DND-41 (cell line): ENCODE measurements at regions not wholly inside any gene's neighbourhood (a gene's known extent, or its start where the extent isn't known, plus 50 kb on each side); places are given as distances from the start of the nearest gene placed in this dataset.
A peak's percentile ranks its signal among the peaks of the same experiment; 100 is the strongest.

ENCODE experiments used
- ATAC-seq: fragments of 200-7000 bp; cut with Tn5 transposase; 3 replicates; pipeline ENCODE4 v1.9.1; 2021; ENCODE audit warnings: low read depth; ENCODE audit not compliant: insufficient read depth
- DNase-seq: peaks from one replicate; pipeline ENCODE4 v3.0.0-alpha.2; 2020
- H2AFZ ChIP-seq: 2 replicates; pipeline ENCODE4 v1.6.0; 2012; ENCODE audit warnings: low read depth, low read length
- H3K27ac ChIP-seq: 2 replicates; pipeline ENCODE4 v1.5.1; 2012; ENCODE audit warnings: low read length, inconsistent platforms
- H3K27me3 ChIP-seq: fragments of 200-600 bp; sonication (generic); 2 replicates; pipeline ENCODE4 v1.6.0; 2012; ENCODE audit warnings: low read length, mild to moderate bottlenecking, inconsistent platforms; ENCODE audit not compliant: insufficient read depth, poor library complexity
- H3K36me3 ChIP-seq: 2 replicates; pipeline ENCODE4 v1.5.1; 2012; ENCODE audit warnings: low read length, inconsistent platforms; ENCODE audit not compliant: insufficient read depth
- H3K4me1 ChIP-seq: 2 replicates; pipeline ENCODE4 v1.5.1; 2012; ENCODE audit warnings: mild to moderate bottlenecking, low read length; ENCODE audit not compliant: insufficient read depth
- H3K4me2 ChIP-seq: 2 replicates; pipeline ENCODE4 v1.6.0; 2012; ENCODE audit warnings: mild to moderate bottlenecking, moderate library complexity, low read length, inconsistent platforms; ENCODE audit not compliant: insufficient read depth
- H3K4me3 ChIP-seq, 2 experiments: fragments of 200-600 bp in 1 of 2; shearing (Covaris generic) in 1 of 2; 2 replicates each; pipeline ENCODE4 v1.5.1; 2012 to 2016; ENCODE audit warnings: inconsistent platforms in 2 of 2, low read length in 2 of 2, mild to moderate bottlenecking in 2 of 2, low read depth in 1 of 2, moderate library complexity in 1 of 2
- H3K79me2 ChIP-seq: 2 replicates; pipeline ENCODE4 v1.6.0; 2012; ENCODE audit warnings: low read length, inconsistent platforms; ENCODE audit not compliant: insufficient read depth
- H3K9ac ChIP-seq: 2 replicates; pipeline ENCODE4 v1.6.0; 2012; ENCODE audit warnings: low read depth, mild to moderate bottlenecking, inconsistent platforms, low read length, moderate library complexity
- H3K9me3 ChIP-seq: 2 replicates; pipeline ENCODE4 v1.5.1; 2012; ENCODE audit warnings: low read length, moderate library complexity, mild to moderate bottlenecking, inconsistent platforms; ENCODE audit not compliant: insufficient read depth, severe bottlenecking
- H4K20me1 ChIP-seq: 2 replicates; pipeline ENCODE4 v1.6.0; 2012; ENCODE audit warnings: low read length; ENCODE audit not compliant: insufficient read depth
- CTCF ChIP-seq: IDR thresholded peaks from 2 replicates; pipeline ENCODE4 v1.5.1; 2012; ENCODE audit warnings: borderline replicate concordance, low read length, moderate library complexity, mild to moderate bottlenecking; ENCODE audit not compliant: poor library complexity, severe bottlenecking; ENCODE audit errors: extremely low read depth
- EZH2 ChIP-seq: IDR thresholded peaks from 3 replicates; pipeline ENCODE4 v1.6.1; 2012; ENCODE audit warnings: borderline replicate concordance, low read depth, mild to moderate bottlenecking, moderate library complexity, low read length, inconsistent platforms; ENCODE audit not compliant: severe bottlenecking

DNA sequence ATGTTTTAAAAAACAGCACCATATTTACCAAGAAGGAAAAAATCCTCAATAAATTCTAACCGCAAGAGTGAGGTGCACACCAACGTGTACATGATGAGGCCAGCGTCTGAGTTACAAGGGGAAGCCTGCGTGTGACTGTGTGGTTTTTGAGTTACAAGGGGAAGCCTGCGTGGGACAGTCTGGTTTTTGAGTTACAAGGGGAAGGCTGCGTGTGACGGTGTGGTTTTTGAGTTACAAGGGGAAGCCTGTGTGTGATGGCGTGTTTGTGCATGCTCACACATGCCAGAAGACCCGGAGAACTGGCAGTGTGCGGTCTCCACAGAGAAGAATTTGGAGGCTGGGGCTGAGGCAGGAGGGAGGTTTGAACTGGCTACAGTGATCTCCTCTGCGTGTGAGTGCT lies 1376.4 kb downstream of the TBC1D22A start:
- H3K9ac ChIP-seq: peak overlapping the region; percentile 24
- ATAC-seq: peak; percentile 81
- no peak overlapping the region for H3K4me3 ChIP-seq
- H3K27me3 ChIP-seq: no peaks in the 10 kb centered on the region
- peak; percentile 70 for DNase-seq
- peak overlapping the region; percentile 64 for H3K27ac ChIP-seq
- TF ChIP-seq EZH2 (no peak), CTCF (no peak)
- H3K79me2 ChIP-seq: no peaks in the 10 kb centered on the region
- no peak overlapping the region for H2AFZ ChIP-seq
- H4K20me1 ChIP-seq: no peaks in the 10 kb centered on the region
- peak overlapping the region; percentile 42; the same call in 1 of the 2 replicates for H3K4me2 ChIP-seq
- no peaks in the 10 kb centered on the region for H3K36me3 ChIP-seq
- H3K4me1 ChIP-seq: peaks cover 58% of the 10 kb centered on the region
- H3K9me3 ChIP-seq: peaks cover 4% of the 10 kb centered on the region

DNA sequence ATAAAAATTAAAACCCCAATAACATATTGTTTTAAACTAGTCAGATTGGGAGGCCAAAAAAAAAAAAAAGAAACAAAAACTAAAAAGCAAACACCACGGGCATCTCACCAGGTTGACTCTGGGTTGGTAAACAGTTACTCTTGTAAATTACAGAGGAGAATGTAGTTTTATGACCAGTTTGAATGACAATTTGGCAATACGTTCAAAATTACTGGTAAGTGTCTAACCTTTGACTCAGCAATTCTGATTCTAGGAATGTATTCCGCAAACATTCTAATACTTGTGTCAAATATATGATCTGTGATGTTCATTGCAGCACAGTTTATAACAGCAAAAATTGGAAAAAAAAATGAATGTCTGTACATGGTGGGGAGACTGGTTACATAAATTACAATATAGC lies 1376.0 kb downstream of the TBC1D22A start:
- Histone ChIP-seq H3K4me3 (no peak overlapping the region), H3K79me2 (no peaks in the 10 kb centered on the region), H3K9ac (no peak overlapping the region), H3K4me1 (peaks cover 58% of the 10 kb centered on the region), H3K36me3 (no peaks in the 10 kb centered on the region), H3K4me2 (0 out of 2 replicates have a peak overlapping the region, but pooled peaks have one; percentile 42), H3K9me3 (peaks cover 5% of the 10 kb centered on the region), H3K27ac (peak overlapping the region; percentile 64), H3K27me3 (no peaks in the 10 kb centered on the region), H4K20me1 (no peaks in the 10 kb centered on the region), H2AFZ (no peak overlapping the region)
- ATAC-seq (0 out of 3 replicates have a peak, but pooled peaks have one; percentile 8), DNase-seq (no peak)
- TF ChIP-seq EZH2 (no peak), CTCF (no peak)

DNA sequence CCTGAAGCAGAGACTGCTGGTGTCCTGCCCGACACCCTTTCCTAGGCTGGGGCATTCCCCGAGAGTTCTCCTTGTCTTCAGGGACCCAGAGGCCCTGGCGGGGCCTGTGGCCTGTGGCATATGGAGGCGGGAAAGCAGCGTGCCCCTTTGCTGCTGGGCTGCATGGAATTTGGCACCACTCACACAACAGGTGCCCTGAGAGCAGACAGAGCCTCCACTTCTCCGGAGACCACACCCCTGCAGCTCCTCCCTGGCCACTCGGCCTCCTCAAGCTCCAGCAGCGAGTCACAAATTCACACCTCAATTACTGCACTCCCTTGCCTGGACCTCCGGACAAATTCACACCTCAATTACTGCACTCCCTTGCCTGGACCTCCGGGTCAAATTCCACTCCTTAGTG lies 1375.2 kb downstream of the TBC1D22A start:
- Histone ChIP-seq H3K36me3 (no peaks in the 10 kb centered on the region), H3K9ac (no peak overlapping the region), H3K27me3 (no peaks in the 10 kb centered on the region), H3K4me2 (no peak overlapping the region), H3K4me3 (no peak overlapping the region), H3K79me2 (no peaks in the 10 kb centered on the region), H3K27ac (no peak overlapping the region), H3K4me1 (peaks cover 57% of the 10 kb centered on the region), H4K20me1 (no peaks in the 10 kb centered on the region), H2AFZ (no peak overlapping the region), H3K9me3 (peaks cover 5% of the 10 kb centered on the region)
- DNase-seq (no peak), ATAC-seq (no peak)
- no peak for TF ChIP-seq EZH2
- no peak for TF ChIP-seq CTCF

DNA sequence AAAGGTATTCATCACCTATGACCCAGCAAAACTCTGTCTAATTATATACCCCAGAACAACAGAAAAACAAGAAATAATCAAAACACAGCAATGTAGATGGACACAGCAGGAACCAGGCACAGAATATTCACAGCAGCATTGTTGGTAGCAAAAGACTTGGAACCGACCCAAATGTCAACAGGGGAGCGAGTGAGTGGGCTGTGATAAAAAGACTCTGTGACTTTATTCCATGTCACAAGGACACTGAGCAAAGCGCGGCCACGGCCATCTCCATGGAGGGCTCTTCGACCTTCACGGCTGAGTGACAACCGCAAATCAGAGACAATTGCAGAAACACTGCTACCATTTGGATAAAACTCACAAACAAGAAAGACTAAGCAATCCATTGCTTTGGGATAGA lies 1373.1 kb downstream of the TBC1D22A start:
- no peak for ATAC-seq
- peaks cover 5% of the 10 kb centered on the region for H3K9me3 ChIP-seq
- TF ChIP-seq EZH2: no peak
- no peak for TF ChIP-seq CTCF
- H3K4me2 ChIP-seq: no peak overlapping the region
- no peaks in the 10 kb centered on the region for H3K79me2 ChIP-seq
- H2AFZ ChIP-seq: no peak overlapping the region
- H3K4me3 ChIP-seq: no peak overlapping the region
- H4K20me1 ChIP-seq: no peaks in the 10 kb centered on the region
- H3K4me1 ChIP-seq: peaks cover 37% of the 10 kb centered on the region
- no peak for DNase-seq
- H3K27me3 ChIP-seq: no peaks in the 10 kb centered on the region
- H3K36me3 ChIP-seq: no peaks in the 10 kb centered on the region
- no peak overlapping the region for H3K27ac ChIP-seq
- no peak overlapping the region for H3K9ac ChIP-seq
